ENCODE measurements at regions not wholly inside any gene's neighbourhood (a gene's known extent, or its start where the extent isn't known, plus 50 kb on each side); places are given as distances from the start of the nearest gene placed in this dataset.

DNA sequence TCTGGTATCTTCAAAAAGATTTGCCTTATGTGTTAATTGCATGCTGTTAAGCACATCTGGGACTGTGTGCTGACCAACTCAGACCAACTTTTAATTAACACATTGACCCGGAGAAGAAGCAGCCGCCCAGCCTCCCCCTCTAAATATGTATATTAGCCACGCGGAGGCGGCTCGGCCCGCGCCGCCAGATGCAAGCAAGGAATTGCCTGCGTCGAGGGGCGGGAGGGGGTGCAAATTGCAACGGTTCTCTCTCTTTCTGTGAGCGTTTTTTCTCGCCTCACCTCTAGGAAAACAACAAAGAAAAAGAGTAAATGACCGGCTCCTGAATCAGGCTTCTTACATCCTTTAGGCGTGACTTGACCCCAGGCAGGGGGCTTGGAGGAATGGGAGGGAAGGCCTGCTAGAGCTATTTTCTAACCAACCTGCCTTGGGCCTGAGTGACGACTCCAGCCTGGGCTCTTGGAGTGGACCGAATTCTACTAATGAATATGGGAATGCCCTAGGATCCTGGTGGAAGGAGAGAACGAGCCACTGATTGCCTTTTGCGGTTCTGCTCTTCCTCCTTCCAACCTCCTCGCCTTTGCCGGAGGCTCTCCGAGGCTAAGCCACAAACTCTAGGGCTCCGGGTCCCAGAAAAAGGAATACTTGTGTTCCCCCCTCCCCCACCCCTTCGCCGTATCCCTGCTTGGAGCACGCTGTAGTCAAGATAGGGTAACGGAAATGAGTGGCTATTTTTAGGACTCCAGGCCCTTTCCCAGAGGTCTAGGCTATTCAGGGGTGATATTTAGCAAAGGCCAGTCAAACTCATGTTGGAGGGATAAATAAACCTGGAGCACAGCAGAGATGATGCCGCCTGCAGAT is 417.0 kb upstream of the ESRRG start:
- TF ChIP-seq POLR2AphosphoS5 (IDR thresholded peaks at IDR 0.05; ENCODE audit: low read depth, low read length), result no peak
- no peak for TF ChIP-seq TAF1 (IDR thresholded peaks at IDR 0.05; ENCODE audit: borderline replicate concordance, low read depth, low read length)
- no peak for TF ChIP-seq POLR2A (IDR thresholded peaks at IDR 0.05; ENCODE audit: low read depth, low read length)

All from GM12892 (cell line).